H1 (cell line): ENCODE measurements at regions not wholly inside any gene's neighbourhood (a gene's known extent, or its start where the extent isn't known, plus 50 kb on each side); places are given as distances from the start of the nearest gene placed in this dataset.

Experiments used
- CBX5 ChIP-seq: fragments of 300-800, 300-1000 bp; sonication (generic); IDR thresholded peaks from 2 replicates; pipeline ENCODE4 v1.7.1; 2016; ENCODE audit warnings: antibody characterized with exemption, low read length, low read depth
- JUN ChIP-seq: IDR thresholded peaks from 2 replicates; pipeline ENCODE4 v1.6.1; 2011; ENCODE audit warnings: low read depth, mild to moderate bottlenecking, improper control_type of control experiment, low read length
- RNF2 ChIP-seq: fragments of 200-900, 300-1000 bp; sonication (generic); IDR thresholded peaks from 2 replicates; pipeline ENCODE4 v1.7.1; 2016; ENCODE audit warnings: borderline replicate concordance, low read depth, mild to moderate bottlenecking, antibody characterized with exemption, low read length; ENCODE audit not compliant: poor library complexity, severe bottlenecking; ENCODE audit errors: missing control alignments
- TAF1 ChIP-seq: IDR thresholded peaks from 2 replicates; pipeline ENCODE4 v1.6.1; 2011; ENCODE audit warnings: mild to moderate bottlenecking, low read depth, low read length

- TF ChIP-seq CBX5 (no peak), RNF2 (no peak), TAF1 (no peak), JUN (no peak)
- TF ChIP-seq, all 59 proteins: peak for 0
Measured at GRCh38 chr13:46961719-46962118, 64.9 kb upstream of the HTR2A start (continued).
